IMR-90 (cell line): ENCODE measurements at regions not wholly inside any gene's neighbourhood (a gene's known extent, or its start where the extent isn't known, plus 50 kb on each side); places are given as distances from the start of the nearest gene placed in this dataset.

Experiments
- ATAC-seq: fragments of 200-7000 bp; cut with Tn5 transposase; 2 replicates; pipeline ENCODE4 v1.9.1; 2020; ENCODE audit warnings: low read depth, mild to moderate bottlenecking, moderate library complexity
- BruUV-seq: library from RNA; stranded (reverse); fragments of 400-500 nt; replicated peaks from 2 replicates; lab custom pipeline; 2021; lab: Mats Ljungman, UMichigan
- CTCF ChIA-PET: fragments of 300-600 bp; formaldehyde crosslinking; extraction: SDS; loops from one replicate; lab custom pipeline; 2021; ENCODE audit warnings: antibody characterized with exemption; lab: Yijun Ruan, JAX
- POLR2A ChIA-PET: fragments of 300-600 bp; sonication (Branson Sonifier 250); formaldehyde crosslinking; loops from one replicate; lab custom pipeline; 2022; ENCODE audit warnings: antibody characterized with exemption; ENCODE audit not compliant: unreplicated experiment; lab: Charles Lee
- DNase-seq: peaks from one replicate; pipeline ENCODE4 v3.0.0; 2013
- H2AFZ ChIP-seq: replicated peaks from 2 replicates; pipeline ENCODE3; 2013; ENCODE audit warnings: low read length, mild to moderate bottlenecking; ENCODE audit not compliant: poor library complexity
- H2AK5ac ChIP-seq: 2 replicates; pipeline ENCODE4 v1.6.1; 2013; ENCODE audit warnings: low read depth, low read length, inconsistent platforms
- H2AK9ac ChIP-seq: replicated peaks from 2 replicates; pipeline ENCODE3; 2013; ENCODE audit warnings: mild to moderate bottlenecking, low read depth, low read length, moderate library complexity; ENCODE audit not compliant: poor library complexity
- H2BK120ac ChIP-seq: 2 replicates; pipeline ENCODE4 v1.6.1; 2013; ENCODE audit warnings: low read depth, low read length, inconsistent platforms
- H2BK15ac ChIP-seq: 3 replicates; pipeline ENCODE4 v1.6.1; 2013; ENCODE audit warnings: low read depth, low read length, inconsistent platforms
- H2BK20ac ChIP-seq: 2 replicates; pipeline ENCODE4 v1.6.1; 2013; ENCODE audit warnings: low read depth, mild to moderate bottlenecking, inconsistent platforms, low read length, moderate library complexity
- H2BK5ac ChIP-seq: 2 replicates; pipeline ENCODE4 v1.6.1; 2013; ENCODE audit warnings: mild to moderate bottlenecking, low read depth, low read length, inconsistent platforms; ENCODE audit not compliant: poor library complexity, severe bottlenecking
- H3K14ac ChIP-seq: replicated peaks from 2 replicates; pipeline ENCODE4 v1.6.1; 2013; ENCODE audit warnings: low read depth, low read length, inconsistent platforms
- H3K18ac ChIP-seq: 2 replicates; pipeline ENCODE4 v1.6.1; 2013; ENCODE audit warnings: low read depth, low read length, control low read depth
- H3K23ac ChIP-seq: 2 replicates; pipeline ENCODE4 v1.6.1; 2013; ENCODE audit warnings: low read depth, low read length, inconsistent platforms
- H3K27ac ChIP-seq: 2 replicates; pipeline ENCODE4 v1.5.1; 2013; ENCODE audit warnings: mild to moderate bottlenecking, control low read depth, low read length; ENCODE audit not compliant: insufficient read depth
- H3K27me3 ChIP-seq: 2 replicates; pipeline ENCODE4 v1.6.1; 2013; ENCODE audit warnings: low read length; ENCODE audit not compliant: control insufficient read depth, insufficient read depth
- H3K36me3 ChIP-seq: 2 replicates; pipeline ENCODE4 v1.6.1; 2013; ENCODE audit warnings: low read length, mixed read lengths; ENCODE audit not compliant: control insufficient read depth, insufficient read depth
- H3K4ac ChIP-seq: 2 replicates; pipeline ENCODE4 v1.6.1; 2013; ENCODE audit warnings: low read depth, low read length, inconsistent platforms
- H3K4me1 ChIP-seq: 2 replicates; pipeline ENCODE4 v1.6.1; 2013; ENCODE audit warnings: low read length, mixed read lengths; ENCODE audit not compliant: control insufficient read depth, insufficient read depth
- H3K4me2 ChIP-seq: 2 replicates; pipeline ENCODE4 v1.6.1; 2013; ENCODE audit warnings: low read depth, mild to moderate bottlenecking, control low read depth, low read length, moderate library complexity
- H3K4me3 ChIP-seq: 2 replicates; pipeline ENCODE4 v1.5.1; 2013; ENCODE audit warnings: low read depth, mild to moderate bottlenecking, control low read depth, low read length, moderate library complexity; ENCODE audit not compliant: insufficient read depth
- H3K56ac ChIP-seq: 2 replicates; pipeline ENCODE4 v1.6.1; 2013; ENCODE audit warnings: low read length, inconsistent platforms; ENCODE audit not compliant: insufficient read depth; ENCODE audit errors: extremely low read depth
- H3K79me1 ChIP-seq, 2 experiments: 2 replicates each; pipeline ENCODE4 v1.6.1; 2013; ENCODE audit warnings: low read length in 2 of 2, inconsistent platforms in 1 of 2, low read depth in 1 of 2
- H3K9ac ChIP-seq: 2 replicates; pipeline ENCODE4 v1.6.1; 2013; ENCODE audit warnings: low read depth, low read length, control low read depth
- H3K9me1 ChIP-seq: 2 replicates; pipeline ENCODE4 v1.6.1; 2013; ENCODE audit warnings: low read length, inconsistent platforms; ENCODE audit not compliant: insufficient read depth
- H3K9me3 ChIP-seq: 2 replicates; pipeline ENCODE4 v1.6.1; 2013; ENCODE audit warnings: low read length; ENCODE audit not compliant: control insufficient read depth, insufficient read depth
- H4K20me1 ChIP-seq: 2 replicates; pipeline ENCODE4 v1.6.1; 2013; ENCODE audit warnings: low read length, inconsistent platforms; ENCODE audit not compliant: insufficient read depth
- H4K5ac ChIP-seq: 2 replicates; pipeline ENCODE4 v1.6.1; 2013; ENCODE audit warnings: mild to moderate bottlenecking, low read depth, low read length, control low read depth
- H4K8ac ChIP-seq, 2 experiments: 2 replicates each; pipeline ENCODE4 v1.6.1; 2013; ENCODE audit warnings: low read depth in 2 of 2, low read length in 2 of 2, control low read depth in 1 of 2, inconsistent platforms in 1 of 2
- H4K91ac ChIP-seq: 2 replicates; pipeline ENCODE4 v1.6.1; 2013; ENCODE audit warnings: low read depth, low read length, inconsistent platforms; ENCODE audit not compliant: insufficient read depth
- NFE2L2 ChIP-seq: fragments of 150-350 bp; IDR thresholded peaks from 2 replicates; pipeline ENCODE4 v1.6.1; 2016; ENCODE audit warnings: low read depth, mild to moderate bottlenecking, low read length
- RAD21 ChIP-seq: IDR thresholded peaks from 2 replicates; pipeline ENCODE4 v1.6.1; 2012; ENCODE audit warnings: low read length, improper control_type of control experiment
- WGBS, 2 experiments: methylation state at CpG; one replicate each; pipeline versions ENCODE4 v1.1.5 to v1.1.7; 2013; ENCODE audit warnings: missing lambda C conversion rate in 2 of 2; ENCODE audit not compliant: insufficient read length in 1 of 2; ENCODE audit errors: extremely low coverage in 2 of 2; 5-methylcytosine and 5-hydroxymethylcytosine counted together
- dilution Hi-C: fragments of 300-500 bp; cut with HindIII; formaldehyde crosslinking; loops from one replicate; pipeline ENCODE4 v1.14.3; 2018; ENCODE audit warnings: low sequenced_read_pairs; ENCODE audit not compliant: unreplicated experiment
- in situ Hi-C: fragments of 300-500 bp; cut with MboI; formaldehyde crosslinking; loops from 3 replicates; pipeline ENCODE4 v1.14.3; 2019; ENCODE audit warnings: low sequenced_read_pairs, inconsistent platforms, mixed read lengths
- intact Hi-C: fragments of 100-400 bp; cut with micrococcal nuclease; formaldehyde crosslinking; loops from 2 replicates; pipeline ENCODE4 v1.10.0; 2022
- TF ChIP-seq, protein P1 (sequence below): fragments of 150-350 bp; IDR thresholded peaks from 2 replicates; pipeline ENCODE4 v1.6.1; 2017; ENCODE audit warnings: mild to moderate bottlenecking, antibody characterized with exemption, low read length, low read depth

DNA sequence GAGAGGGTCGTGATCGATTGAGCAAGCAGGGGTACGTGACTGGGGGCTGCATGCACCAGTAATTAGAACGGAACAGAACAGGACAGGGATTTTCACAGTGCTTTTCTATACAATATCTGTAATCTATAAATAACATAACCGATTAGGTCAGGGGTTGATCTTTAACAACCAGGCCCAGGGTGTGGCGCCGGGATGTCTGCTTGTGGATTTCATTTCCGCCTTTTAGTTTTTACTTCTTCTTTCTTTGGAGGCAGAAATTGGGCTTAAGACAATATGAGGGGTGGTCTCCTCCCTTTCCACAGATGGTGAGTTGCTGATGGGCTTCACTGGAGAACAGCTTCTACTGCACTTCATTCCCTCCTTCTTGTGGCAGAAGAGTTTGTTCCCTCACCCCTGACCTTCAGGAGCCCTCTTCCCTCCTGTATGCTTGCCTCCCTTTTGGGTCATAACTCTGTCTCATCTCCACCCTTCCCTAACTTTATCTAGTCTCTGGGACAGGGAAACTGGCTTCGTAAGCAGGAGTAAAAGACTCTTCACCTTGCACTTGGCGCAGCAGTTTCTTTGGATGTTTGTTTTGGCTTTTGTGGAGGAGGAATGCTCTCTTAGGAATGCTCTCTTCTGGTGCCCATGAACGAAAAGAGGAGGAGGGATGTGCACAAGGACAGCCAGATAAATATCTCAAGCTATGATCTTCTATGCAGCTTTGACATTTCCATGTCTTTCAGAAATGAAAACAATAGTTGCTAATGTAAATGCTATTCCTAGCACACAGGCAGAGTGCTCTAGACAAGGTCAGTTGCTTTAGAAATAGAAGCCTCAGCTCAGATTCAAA, 139.8 kb upstream of the RPS23 start:
- no CpG with 5 or more reads among the region's 11 CpGs for WGBS, 2 experiments
- Histone ChIP-seq H3K9me1 (peaks cover 11% of the 10 kb centered on the region), H2AK9ac (no peak overlapping the region), H2AFZ (no peak overlapping the region), H3K9ac (peak overlapping the region; percentile 15; the same call in 1 of the 2 replicates), H3K56ac (no peak overlapping the region), H4K5ac (no peak overlapping the region; the same call in 1 of the 2 replicates), H3K79me1 (no peaks in the 10 kb centered on the region), H3K23ac (0 out of 2 replicates have a peak overlapping the region, but pooled peaks have one; percentile 31), H3K4me3 (no peak overlapping the region), H2BK120ac (peak overlapping the region; percentile 51), H3K4ac (peak overlapping the region; percentile 28; the same call in 1 of the 2 replicates), H3K27me3 (no peaks in the 10 kb centered on the region), H3K14ac (peak overlapping the region; percentile 47; the same call in 1 of the 2 replicates), H2BK15ac (0 out of 3 replicates have a peak overlapping the region, but pooled peaks have one; percentile 63), H4K91ac (peak overlapping the region; percentile 38), H4K8ac (no peak overlapping the region), H2BK5ac (peak overlapping the region; percentile 20), H4K20me1 (no peaks in the 10 kb centered on the region), H2AK5ac (peak overlapping the region; percentile 82), H3K36me3 (no peaks in the 10 kb centered on the region), H3K9me3 (no peaks in the 10 kb centered on the region), H3K4me1 (peaks cover 15% of the 10 kb centered on the region), H3K27ac (no peak overlapping the region), H2BK20ac (peak overlapping the region; percentile 50; the same call in 1 of the 2 replicates), H3K4me2 (no peak overlapping the region), H3K18ac (peak overlapping the region; percentile 55)
- no TSS peak for BruUV-seq
- ATAC-seq (no peak), DNase-seq (no peak)
- in situ Hi-C loops (no loop called here), intact Hi-C loops (no loop called here), dilution Hi-C loops (no loop called here)
- CTCF ChIA-PET = no interaction called here
- no peak for TF ChIP-seq RAD21
- no peak for TF ChIP-seq NFE2L2
- TF ChIP-seq, protein P1, sequence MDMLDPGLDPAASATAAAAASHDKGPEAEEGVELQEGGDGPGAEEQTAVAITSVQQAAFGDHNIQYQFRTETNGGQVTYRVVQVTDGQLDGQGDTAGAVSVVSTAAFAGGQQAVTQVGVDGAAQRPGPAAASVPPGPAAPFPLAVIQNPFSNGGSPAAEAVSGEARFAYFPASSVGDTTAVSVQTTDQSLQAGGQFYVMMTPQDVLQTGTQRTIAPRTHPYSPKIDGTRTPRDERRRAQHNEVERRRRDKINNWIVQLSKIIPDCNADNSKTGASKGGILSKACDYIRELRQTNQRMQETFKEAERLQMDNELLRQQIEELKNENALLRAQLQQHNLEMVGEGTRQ = no peak
- POLR2A ChIA-PET = no interaction called here
